CD8-positive, alpha-beta memory T cell (primary cell): ENCODE measurements at regions not wholly inside any gene's neighbourhood (a gene's known extent, or its start where the extent isn't known, plus 50 kb on each side); places are given as distances from the start of the nearest gene placed in this dataset.

Experiments used
- CTCF ChIA-PET: fragments of 350-600 bp; sonication (Branson Sonifier 250); formaldehyde crosslinking; loops from one replicate; lab custom pipeline; 2021; ENCODE audit warnings: antibody characterized with exemption; lab: Charles Lee
- POLR2A ChIA-PET: fragments of 350-600 bp; sonication (Branson Sonifier 250); formaldehyde crosslinking; loops from one replicate; lab custom pipeline; 2021; ENCODE audit warnings: antibody characterized with exemption; lab: Charles Lee
- DNase-seq, 5 donors: peaks; one replicate each; pipeline versions ENCODE4 v3.0.0 to v3.0.0-alpha.2; 2020 to 2022; ENCODE audit warnings: mixed read lengths in 1 of 5
- H3K27ac ChIP-seq: one replicate; pipeline ENCODE4 v1.7.0; 2013; ENCODE audit warnings: low read depth, mild to moderate bottlenecking, low read length, moderate library complexity
- H3K27me3 ChIP-seq: 2 replicates; pipeline ENCODE4 v1.7.0; 2013; ENCODE audit warnings: low read length, mild to moderate bottlenecking; ENCODE audit not compliant: insufficient read depth, poor library complexity, severe bottlenecking
- H3K36me3 ChIP-seq: 2 replicates; pipeline ENCODE4 v1.7.0; 2013; ENCODE audit warnings: mild to moderate bottlenecking, low read length, moderate library complexity; ENCODE audit not compliant: insufficient read depth
- H3K4me1 ChIP-seq: 2 replicates; pipeline ENCODE4 v1.7.0; 2013; ENCODE audit warnings: mild to moderate bottlenecking, low read length, moderate library complexity; ENCODE audit not compliant: insufficient read depth
- H3K4me3 ChIP-seq: 2 replicates; pipeline ENCODE4 v1.7.0; 2013; ENCODE audit warnings: mild to moderate bottlenecking, low read length
- H3K9me3 ChIP-seq: 2 replicates; pipeline ENCODE4 v1.7.0; 2013; ENCODE audit warnings: mild to moderate bottlenecking, low read length
- H3K27ac Mint-ChIP-seq, 8 donors: one replicate each; pipeline ENCODE4 v1.8.0; 2020 to 2021; ENCODE audit warnings: mixed read lengths in 8 of 8, mild to moderate bottlenecking in 6 of 8, inconsistent platforms in 3 of 8, moderate library complexity in 3 of 8
- H3K27me3 Mint-ChIP-seq, 2 donors: one replicate each; pipeline ENCODE4 v1.8.0; 2020 to 2021; ENCODE audit warnings: mixed read lengths in 2 of 2, mild to moderate bottlenecking in 1 of 2, moderate library complexity in 1 of 2
- H3K36me3 Mint-ChIP-seq, 3 donors: one replicate each; pipeline ENCODE4 v1.8.0; 2020 to 2021; ENCODE audit warnings: mixed read lengths in 3 of 3, inconsistent platforms in 1 of 3, mild to moderate bottlenecking in 1 of 3
- H3K4me1 Mint-ChIP-seq, 3 donors: one replicate each; pipeline ENCODE4 v1.8.0; 2020 to 2021; ENCODE audit warnings: mixed read lengths in 3 of 3, inconsistent platforms in 1 of 3, mild to moderate bottlenecking in 1 of 3
- H3K4me3 Mint-ChIP-seq, 7 donors: one replicate each; pipeline ENCODE4 v1.8.0; 2020 to 2021; ENCODE audit warnings: mixed read lengths in 7 of 7, mild to moderate bottlenecking in 6 of 7, moderate library complexity in 4 of 7, inconsistent platforms in 2 of 7
- H3K9me3 Mint-ChIP-seq, 5 donors: one replicate each; pipeline ENCODE4 v1.8.0; 2020 to 2022; ENCODE audit warnings: mixed read lengths in 5 of 5, mild to moderate bottlenecking in 3 of 5, moderate library complexity in 2 of 5, inconsistent platforms in 1 of 5

- Mint-ChIP-seq H3K36me3 (peaks cover 1 to 18% (median 2%) of the 10 kb centered on the region in 3 donors), H3K4me3 (no peak overlapping the region), H3K27me3 (no peaks in the 10 kb centered on the region), H3K27ac (no peak overlapping the region), H3K9me3 (peaks cover 6 to 30% (median 28%) of the 10 kb centered on the region in 5 donors), H3K4me1 (no peaks in the 10 kb centered on the region)
- Histone ChIP-seq H3K27me3 (no peaks in the 10 kb centered on the region), H3K36me3 (no peaks in the 10 kb centered on the region), H3K4me1 (no peaks in the 10 kb centered on the region), H3K4me3 (no peak overlapping the region), H3K9me3 (peaks cover under 1% of the 10 kb centered on the region), H3K27ac (no peak overlapping the region)
- ChIA-PET CTCF (no interaction called here), POLR2A (no interaction called here)
- no peak for DNase-seq
These were observed 79.5 kb downstream of the EGLN3 start for GRCh38 chr14:33871394-33871793.

GRCh38 chr14:33866425-33867088 lies 84.3 kb downstream of the EGLN3 start:
- H3K9me3 ChIP-seq = no peaks in the 10 kb centered on the region
- no peaks in the 10 kb centered on the region for H3K4me1 Mint-ChIP-seq
- no peak overlapping the region for H3K4me3 Mint-ChIP-seq
- peaks cover 0 to 2% of the 10 kb centered on the region in 2 donors for H3K27me3 Mint-ChIP-seq
- no peaks in the 10 kb centered on the region for H3K27me3 ChIP-seq
- H3K36me3 ChIP-seq = no peaks in the 10 kb centered on the region
- no peaks in the 10 kb centered on the region for H3K36me3 Mint-ChIP-seq
- CTCF ChIA-PET = no interaction called here
- no peak overlapping the region for H3K27ac Mint-ChIP-seq
- H3K27ac ChIP-seq = no peak overlapping the region
- no peak overlapping the region for H3K4me3 ChIP-seq
- DNase-seq = no peak
- no peaks in the 10 kb centered on the region for H3K4me1 ChIP-seq
- H3K9me3 Mint-ChIP-seq = peaks cover 0 to 2% (median 0%) of the 10 kb centered on the region in 5 donors
- POLR2A ChIA-PET = no interaction called here

DNA sequence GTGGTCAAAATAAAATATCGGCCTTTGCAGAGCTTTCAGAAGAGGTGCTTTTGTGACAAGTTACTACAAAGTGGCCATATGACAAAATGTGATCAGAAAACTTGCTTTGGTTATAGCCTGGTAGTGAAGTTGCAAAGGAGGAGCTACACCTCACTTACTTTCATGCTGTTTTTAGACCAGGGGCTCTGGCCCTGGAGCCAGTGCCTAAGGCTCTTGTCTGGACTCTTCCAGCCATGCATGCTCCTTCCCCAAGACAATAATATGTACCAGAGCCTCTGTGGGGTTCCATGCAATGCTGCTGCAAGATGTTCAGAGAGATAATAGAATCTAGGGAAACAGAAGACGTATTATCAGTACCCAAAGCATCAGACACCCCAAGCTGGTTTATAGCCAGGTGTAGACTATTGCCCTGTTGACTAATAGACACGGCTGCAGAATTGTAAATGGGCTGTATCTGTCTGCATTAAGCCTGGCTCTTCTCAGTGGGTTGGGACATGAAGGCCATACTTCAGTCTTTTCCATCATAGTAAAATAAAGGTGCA lies 88.5 kb downstream of the EGLN3 start:
- ChIA-PET POLR2A (no interaction called here), CTCF (no interaction called here)
- H3K4me1 ChIP-seq = no peaks in the 10 kb centered on the region
- peaks cover 0 to 3% of the 10 kb centered on the region in 2 donors for H3K27me3 Mint-ChIP-seq
- DNase-seq = no peak
- no peak overlapping the region for H3K27ac Mint-ChIP-seq
- no peaks in the 10 kb centered on the region for H3K36me3 Mint-ChIP-seq
- peaks cover 0 to 2% (median 0%) of the 10 kb centered on the region in 3 donors for H3K4me1 Mint-ChIP-seq
- no peak overlapping the region for H3K4me3 ChIP-seq
- H3K9me3 ChIP-seq = no peaks in the 10 kb centered on the region
- no peaks in the 10 kb centered on the region for H3K36me3 ChIP-seq
- no peaks in the 10 kb centered on the region for H3K27me3 ChIP-seq
- no peak overlapping the region for H3K27ac ChIP-seq
- H3K4me3 Mint-ChIP-seq = no peak overlapping the region
- peaks cover 0 to 4% (median 0%) of the 10 kb centered on the region in 5 donors for H3K9me3 Mint-ChIP-seq

DNA sequence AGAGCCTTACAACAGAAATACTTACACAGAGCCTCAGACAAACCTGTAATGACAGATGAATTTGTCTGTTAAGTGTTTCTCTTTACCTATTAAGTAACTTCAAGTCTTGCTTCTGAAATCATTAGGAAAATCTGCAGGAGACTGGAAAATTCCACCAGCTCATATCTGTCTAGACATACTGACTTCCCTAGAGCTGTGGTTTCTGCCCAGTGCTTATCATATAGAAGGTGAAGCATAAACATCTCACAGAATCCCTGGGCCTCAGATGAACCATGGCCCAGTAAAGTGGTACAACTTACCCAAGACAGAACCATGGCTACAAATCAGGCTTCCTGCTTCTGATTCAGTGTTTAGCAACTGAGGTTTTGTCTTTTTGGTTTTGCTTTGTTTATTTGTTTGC lies 91.6 kb downstream of the EGLN3 start:
- Mint-ChIP-seq H3K27me3 (peaks cover 0 to 1% of the 10 kb centered on the region in 2 donors), H3K36me3 (no peaks in the 10 kb centered on the region), H3K4me1 (peaks cover 0 to 2% (median 0%) of the 10 kb centered on the region in 3 donors), H3K27ac (no peak overlapping the region), H3K4me3 (no peak overlapping the region), H3K9me3 (peaks cover 0 to 4% (median 0%) of the 10 kb centered on the region in 5 donors)
- ChIA-PET POLR2A (no interaction called here), CTCF (no interaction called here)
- H3K4me3 ChIP-seq = no peak overlapping the region
- H3K36me3 ChIP-seq = no peaks in the 10 kb centered on the region
- no peaks in the 10 kb centered on the region for H3K4me1 ChIP-seq
- no peak for DNase-seq
- no peaks in the 10 kb centered on the region for H3K27me3 ChIP-seq
- no peak overlapping the region for H3K27ac ChIP-seq
- no peaks in the 10 kb centered on the region for H3K9me3 ChIP-seq

GRCh38 chr14:33857650-33858049 lies 93.2 kb downstream of the EGLN3 start:
- DNase-seq = no peak
- H3K27ac Mint-ChIP-seq = no peak overlapping the region
- H3K36me3 ChIP-seq = no peaks in the 10 kb centered on the region
- H3K9me3 ChIP-seq = no peaks in the 10 kb centered on the region
- H3K36me3 Mint-ChIP-seq = no peaks in the 10 kb centered on the region
- no peaks in the 10 kb centered on the region for H3K4me1 ChIP-seq
- H3K4me1 Mint-ChIP-seq = peaks cover 0 to 2% (median 0%) of the 10 kb centered on the region in 3 donors
- H3K27ac ChIP-seq = no peak overlapping the region
- peaks cover 0 to 4% (median 0%) of the 10 kb centered on the region in 5 donors for H3K9me3 Mint-ChIP-seq
- POLR2A ChIA-PET = no interaction called here
- CTCF ChIA-PET = interaction anchor here (1.0 kb wide), 1 partner anchor 16 kb away, joined by 3 read pairs; no protein-coding TSS in a partner anchor
- no peak overlapping the region for H3K4me3 Mint-ChIP-seq
- peaks cover 0 to 1% of the 10 kb centered on the region in 2 donors for H3K27me3 Mint-ChIP-seq
- no peaks in the 10 kb centered on the region for H3K27me3 ChIP-seq
- H3K4me3 ChIP-seq = no peak overlapping the region

DNA sequence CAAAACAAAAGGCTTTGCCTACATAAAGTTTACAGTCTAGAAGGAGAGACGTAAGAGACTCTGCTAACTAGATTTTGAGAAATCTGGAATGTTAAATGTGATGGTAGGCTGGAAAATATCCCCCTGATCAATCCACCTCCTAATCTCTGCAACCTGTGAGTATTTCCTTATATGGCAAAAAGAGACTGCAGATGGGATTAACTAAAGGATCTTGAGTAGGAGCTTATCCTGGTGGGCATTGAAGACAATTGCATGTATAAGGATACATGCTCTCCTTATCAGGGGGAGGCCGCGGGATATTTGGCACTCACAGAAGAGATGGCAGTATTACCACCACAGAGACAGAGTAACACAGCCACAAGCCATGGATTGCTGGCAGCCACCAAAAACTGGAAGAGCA lies 95.2 kb downstream of the EGLN3 start:
- Mint-ChIP-seq H3K4me3 (no peak overlapping the region), H3K9me3 (peaks cover 0 to 4% (median 0%) of the 10 kb centered on the region in 5 donors), H3K27ac (no peak overlapping the region), H3K27me3 (peaks cover 0 to 3% of the 10 kb centered on the region in 2 donors), H3K36me3 (no peaks in the 10 kb centered on the region), H3K4me1 (peaks cover 0 to 2% (median 0%) of the 10 kb centered on the region in 3 donors)
- ChIA-PET POLR2A (no interaction called here), CTCF (interaction anchor here (1.7 kb wide), 1 partner anchor 12 kb away, joined by 4 read pairs; no protein-coding TSS in a partner anchor)
- DNase-seq = no peak
- H3K27me3 ChIP-seq = no peaks in the 10 kb centered on the region
- no peak overlapping the region for H3K4me3 ChIP-seq
- no peaks in the 10 kb centered on the region for H3K36me3 ChIP-seq
- H3K9me3 ChIP-seq = no peaks in the 10 kb centered on the region
- no peaks in the 10 kb centered on the region for H3K4me1 ChIP-seq
- H3K27ac ChIP-seq = no peak overlapping the region
